OCI-LY7 (cell line): ENCODE measurements at regions not wholly inside any gene's neighbourhood (a gene's known extent, or its start where the extent isn't known, plus 50 kb on each side); places are given as distances from the start of the nearest gene placed in this dataset.
"Not testable (repeated sequence)": the region's sequence is repeated elsewhere in the genome, so short reads cannot be mapped to it uniquely, and the experiment has no call there.

ENCODE experiments used
- BruUV-seq: library from RNA; stranded (reverse); fragments of 400-500 nt; replicated peaks from 2 replicates; lab custom pipeline; 2021; lab: Mats Ljungman, UMichigan
- CTCF ChIA-PET: fragments of 300-600 bp; sonication (Branson Sonifier 250); formaldehyde crosslinking; loops from one replicate; lab custom pipeline; 2022; ENCODE audit warnings: antibody characterized with exemption; ENCODE audit not compliant: unreplicated experiment; lab: Charles Lee
- POLR2A ChIA-PET: fragments of 300-600 bp; sonication (Branson Sonifier 250); formaldehyde crosslinking; loops from one replicate; lab custom pipeline; 2022; ENCODE audit warnings: antibody characterized with exemption; lab: Charles Lee
- DNase-seq: peaks from one replicate; pipeline ENCODE4 v3.0.0-alpha.2; 2015; ENCODE audit warnings: low spot score
- H2AFZ ChIP-seq: fragments of 200-600 bp; sonication (generic), shearing (Covaris generic); 2 replicates; pipeline ENCODE4 v1.6.1; 2014; ENCODE audit warnings: mild to moderate bottlenecking, antibody characterized with exemption, low read length, moderate library complexity
- H3K27ac ChIP-seq: fragments of 200-600 bp; sonication (generic); 2 replicates; pipeline ENCODE4 v1.5.1; 2014; ENCODE audit warnings: mixed run types, low read depth, mild to moderate bottlenecking, moderate library complexity, low read length, inconsistent platforms; ENCODE audit not compliant: poor library complexity, severe bottlenecking
- H3K36me3 ChIP-seq: fragments of 200-600 bp; sonication (generic); 2 replicates; pipeline ENCODE4 v1.6.1; 2014; ENCODE audit warnings: mild to moderate bottlenecking, antibody characterized with exemption, low read length, moderate library complexity, mixed read lengths; ENCODE audit not compliant: insufficient read depth
- H3K4me1 ChIP-seq: fragments of 200-600 bp; sonication (generic); 2 replicates; pipeline ENCODE4 v1.5.1; 2014; ENCODE audit warnings: mild to moderate bottlenecking, low read length; ENCODE audit not compliant: insufficient read depth, poor library complexity, severe bottlenecking
- H3K4me2 ChIP-seq: fragments of 200-600 bp; sonication (generic); 2 replicates; pipeline ENCODE4 v1.6.1; 2014; ENCODE audit warnings: mild to moderate bottlenecking, low read length
- H3K4me3 ChIP-seq: fragments of 200-600 bp; sonication (generic); 2 replicates; pipeline ENCODE4 v1.5.1; 2014; ENCODE audit warnings: mild to moderate bottlenecking, low read depth, low read length; ENCODE audit not compliant: poor library complexity, severe bottlenecking
- H3K79me2 ChIP-seq: fragments of 200-600 bp; sonication (generic); 2 replicates; pipeline ENCODE4 v1.6.1; 2016; ENCODE audit warnings: low read depth, mild to moderate bottlenecking, low read length, moderate library complexity, mixed read lengths; ENCODE audit not compliant: insufficient read depth
- H3K9me2 ChIP-seq: fragments of 200-600 bp; sonication (generic); 2 replicates; pipeline ENCODE4 v1.6.1; 2016; ENCODE audit warnings: mild to moderate bottlenecking, low read length, mixed read lengths; ENCODE audit not compliant: insufficient read depth
- H3K9me3 ChIP-seq: fragments of 200-600 bp; sonication (generic); 2 replicates; pipeline ENCODE4 v1.6.1; 2014; ENCODE audit warnings: mild to moderate bottlenecking, mixed run types, low read length, mixed read lengths
- H4K20me1 ChIP-seq: fragments of 200-600 bp; sonication (generic); 2 replicates; pipeline ENCODE4 v1.6.1; 2014; ENCODE audit warnings: mild to moderate bottlenecking, antibody characterized with exemption, low read length, moderate library complexity, mixed read lengths; ENCODE audit not compliant: insufficient read depth
- EZH2phosphoT487 ChIP-seq: fragments of 200-600 bp; sonication (generic); IDR thresholded peaks from 2 replicates; pipeline ENCODE4 v1.6.1; 2018; ENCODE audit warnings: low read depth, borderline replicate concordance, mild to moderate bottlenecking, mixed run types, antibody characterized with exemption, low read length, moderate library complexity, mixed read lengths
- intact Hi-C: fragments of 100-400 bp; cut with micrococcal nuclease; formaldehyde crosslinking; loops from one replicate; pipeline ENCODE4 v1.10.0; 2022; ENCODE audit not compliant: unreplicated experiment
- TF ChIP-seq, protein P1 (sequence below): fragments of 200-600 bp; sonication (generic); conservative IDR thresholded peaks from 2 replicates; pipeline ENCODE4 v1.5.1; 2014; ENCODE audit warnings: mild to moderate bottlenecking, antibody characterized with exemption, low read length, moderate library complexity, mixed read lengths

DNA sequence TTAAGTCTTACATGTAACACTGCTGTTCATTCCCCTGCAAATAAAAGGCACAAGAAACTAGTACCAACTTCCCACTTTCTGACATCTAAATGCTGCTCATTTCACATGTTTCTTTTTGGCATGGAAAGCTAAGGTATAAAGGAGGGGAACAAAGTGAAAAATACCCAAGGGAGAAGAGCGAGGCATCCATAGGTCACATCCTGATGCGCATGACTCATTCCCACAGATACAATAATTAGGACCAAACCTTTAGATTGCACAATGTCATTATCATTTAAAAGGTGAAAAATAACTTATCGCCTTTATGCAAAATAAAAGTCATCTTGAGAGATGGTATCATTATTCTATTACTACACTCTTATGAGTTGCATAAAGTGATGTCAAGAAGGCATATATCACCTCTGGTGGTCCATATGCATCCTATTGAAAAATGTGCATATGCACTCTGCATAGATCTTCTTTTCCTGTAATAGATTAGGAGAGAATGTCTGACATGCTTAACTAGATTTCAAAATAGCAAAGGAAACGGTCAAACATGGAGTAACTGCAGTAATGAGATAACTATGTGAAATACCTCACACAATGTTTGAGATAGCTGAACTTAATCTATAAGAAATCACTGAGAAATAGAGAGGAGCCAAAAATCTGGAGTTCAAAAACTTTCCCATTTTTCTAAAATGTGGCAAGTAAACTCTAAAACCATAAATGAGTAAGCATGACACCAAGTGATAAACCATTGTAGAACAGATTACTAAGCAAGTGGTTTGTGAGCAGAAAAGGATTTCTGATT lies 382.5 kb upstream of the TMTC1 start:
- Histone ChIP-seq H3K4me1 (no peaks in the 10 kb centered on the region), H3K27ac (no peak overlapping the region), H3K9me3 (no peaks in the 10 kb centered on the region), H3K36me3 (no peaks in the 10 kb centered on the region), H3K9me2 (no peaks in the 10 kb centered on the region), H2AFZ (no peak overlapping the region), H3K4me2 (no peak overlapping the region), H3K79me2 (no peaks in the 10 kb centered on the region), H4K20me1 (no peaks in the 10 kb centered on the region), H3K4me3 (no peak overlapping the region)
- ChIA-PET POLR2A (no interaction called here), CTCF (no interaction called here)
- BruUV-seq: no TSS peak
- no peak for DNase-seq
- intact Hi-C loops: no loop called here
- no peak for TF ChIP-seq EZH2phosphoT487
- TF ChIP-seq, protein P1, sequence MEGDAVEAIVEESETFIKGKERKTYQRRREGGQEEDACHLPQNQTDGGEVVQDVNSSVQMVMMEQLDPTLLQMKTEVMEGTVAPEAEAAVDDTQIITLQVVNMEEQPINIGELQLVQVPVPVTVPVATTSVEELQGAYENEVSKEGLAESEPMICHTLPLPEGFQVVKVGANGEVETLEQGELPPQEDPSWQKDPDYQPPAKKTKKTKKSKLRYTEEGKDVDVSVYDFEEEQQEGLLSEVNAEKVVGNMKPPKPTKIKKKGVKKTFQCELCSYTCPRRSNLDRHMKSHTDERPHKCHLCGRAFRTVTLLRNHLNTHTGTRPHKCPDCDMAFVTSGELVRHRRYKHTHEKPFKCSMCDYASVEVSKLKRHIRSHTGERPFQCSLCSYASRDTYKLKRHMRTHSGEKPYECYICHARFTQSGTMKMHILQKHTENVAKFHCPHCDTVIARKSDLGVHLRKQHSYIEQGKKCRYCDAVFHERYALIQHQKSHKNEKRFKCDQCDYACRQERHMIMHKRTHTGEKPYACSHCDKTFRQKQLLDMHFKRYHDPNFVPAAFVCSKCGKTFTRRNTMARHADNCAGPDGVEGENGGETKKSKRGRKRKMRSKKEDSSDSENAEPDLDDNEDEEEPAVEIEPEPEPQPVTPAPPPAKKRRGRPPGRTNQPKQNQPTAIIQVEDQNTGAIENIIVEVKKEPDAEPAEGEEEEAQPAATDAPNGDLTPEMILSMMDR: no peak

DNA sequence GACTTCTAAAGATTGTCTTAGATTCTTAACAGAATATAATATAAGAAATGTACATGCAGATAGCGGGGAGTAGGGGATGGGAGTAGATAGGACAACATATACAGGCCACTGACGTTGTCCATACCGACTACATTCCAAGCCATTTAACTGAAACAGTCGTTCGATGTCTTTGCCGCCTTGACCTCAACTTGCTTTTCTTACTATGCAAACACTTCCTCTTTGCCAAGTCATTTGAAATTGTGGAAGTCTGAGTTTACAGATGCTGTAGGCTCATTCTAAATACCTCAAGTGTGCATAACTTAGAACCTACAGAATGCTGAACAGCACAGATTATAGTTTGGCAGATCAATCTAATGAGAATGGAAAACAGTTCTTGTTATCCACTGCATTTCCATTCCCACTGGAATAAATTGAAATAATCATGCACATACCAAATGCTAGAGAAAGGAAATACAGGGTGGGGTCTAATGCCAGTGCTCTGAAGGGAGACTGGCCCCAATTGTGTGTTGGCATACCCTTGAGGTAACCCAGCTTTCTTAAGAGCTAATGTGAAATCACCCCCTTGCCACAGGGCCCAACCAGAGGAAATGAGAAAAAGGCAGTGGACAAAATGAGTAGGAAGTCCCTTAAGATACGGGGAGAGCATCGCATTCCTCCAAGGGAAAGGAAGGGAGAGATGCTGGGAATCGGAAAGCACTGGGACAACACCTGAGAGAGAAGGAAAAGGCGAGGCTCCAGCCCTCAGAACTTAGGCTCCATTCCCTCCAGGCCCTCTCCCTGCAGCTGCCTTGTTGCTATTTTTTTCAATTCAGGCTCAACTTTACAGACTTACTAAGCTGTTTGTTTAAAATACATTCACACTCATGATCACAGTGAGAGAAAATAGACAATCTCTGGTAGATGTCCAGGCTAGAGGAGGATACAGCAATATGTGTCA lies 380.9 kb upstream of the TMTC1 start:
- Histone ChIP-seq H4K20me1 (no peaks in the 10 kb centered on the region), H3K4me1 (no peaks in the 10 kb centered on the region), H2AFZ (no peak overlapping the region), H3K27ac (no peak overlapping the region), H3K36me3 (no peaks in the 10 kb centered on the region), H3K4me3 (no peak overlapping the region), H3K9me2 (no peaks in the 10 kb centered on the region), H3K4me2 (no peak overlapping the region), H3K79me2 (no peaks in the 10 kb centered on the region), H3K9me3 (no peaks in the 10 kb centered on the region)
- BruUV-seq: no TSS peak
- intact Hi-C loops: no loop called here
- TF ChIP-seq, protein P1: no peak
- TF ChIP-seq EZH2phosphoT487: no peak
- ChIA-PET POLR2A (no interaction called here), CTCF (no interaction called here)
- DNase-seq: no peak

DNA sequence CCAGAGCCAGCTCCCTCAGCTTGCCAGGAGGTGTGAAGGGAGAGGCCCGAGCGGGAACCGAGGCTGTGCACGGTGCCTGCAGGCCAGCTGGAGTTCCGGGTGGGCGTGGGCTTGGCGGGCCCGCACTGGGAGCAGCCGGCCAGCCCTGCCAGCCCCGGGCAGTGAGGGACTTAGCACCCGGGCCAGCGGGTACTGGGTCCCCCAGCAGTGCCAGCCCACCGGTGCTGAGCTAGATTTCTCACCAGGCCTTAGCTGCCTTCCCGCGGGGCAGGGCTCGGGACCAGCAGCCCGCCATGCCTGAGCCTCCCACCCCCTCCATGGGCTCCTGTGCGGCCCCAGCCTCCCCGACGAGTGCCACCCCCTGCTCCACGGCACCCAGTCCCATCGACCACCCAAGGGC lies 373.1 kb upstream of the TMTC1 start:
- H3K36me3 ChIP-seq, H3K79me2 ChIP-seq, H3K4me1 ChIP-seq, intact Hi-C loops, H3K4me3 ChIP-seq, DNase-seq, H4K20me1 ChIP-seq, POLR2A ChIA-PET, H3K9me3 ChIP-seq, BruUV-seq, H2AFZ ChIP-seq, H3K27ac ChIP-seq, H3K9me2 ChIP-seq, H3K4me2 ChIP-seq, CTCF ChIA-PET: not testable (repeated sequence)
